SK-N-SH treated with all-trans-retinoic acid at 6 μM for 48 hours (cell line): ENCODE measurements at regions not wholly inside any gene's neighbourhood (a gene's known extent, or its start where the extent isn't known, plus 50 kb on each side); places are given as distances from the start of the nearest gene placed in this dataset.
"Not testable (repeated sequence)": the region's sequence is repeated elsewhere in the genome, so short reads cannot be mapped to it uniquely, and the experiment has no call there.

ENCODE experiments used
- ATAC-seq: fragments of 200-7000 bp; cut with Tn5 transposase; 3 replicates; pipeline ENCODE4 v1.9.1; 2020; ENCODE audit warnings: mild to moderate bottlenecking, moderate library complexity
- ARNTL ChIP-seq: fragments of 450-650 bp; formaldehyde crosslinking; IDR thresholded peaks from 2 replicates; pipeline ENCODE4 v1.5.0; 2020; ENCODE audit warnings: low read depth, mild to moderate bottlenecking, moderate library complexity, borderline replicate concordance
- BACH2 ChIP-seq: fragments of 250-450 bp; sonication (Bioruptor Pico); IDR thresholded peaks from 2 replicates; pipeline ENCODE4 v1.9.0; 2021; ENCODE audit warnings: mild to moderate bottlenecking, borderline replicate concordance
- ESRRG ChIP-seq: fragments of 250-450 bp; sonication (Bioruptor Pico); IDR thresholded peaks from 2 replicates; pipeline ENCODE4 v1.6.1; 2021; ENCODE audit warnings: mild to moderate bottlenecking
- GLIS3 ChIP-seq: fragments of 250-450 bp; sonication (Bioruptor Pico); IDR thresholded peaks from 2 replicates; pipeline ENCODE4 v1.5.0; 2020; ENCODE audit warnings: mild to moderate bottlenecking, moderate library complexity
- ISL1 ChIP-seq: fragments of 250-450 bp; sonication (Bioruptor Pico); IDR thresholded peaks from 2 replicates; pipeline ENCODE4 v2.1.2; 2022; ENCODE audit warnings: mild to moderate bottlenecking, moderate library complexity
- OSR1 ChIP-seq: fragments of 250-450 bp; sonication (Bioruptor Pico); IDR thresholded peaks from 2 replicates; pipeline ENCODE4 v1.8.0; 2022; ENCODE audit warnings: moderate library complexity, mild to moderate bottlenecking, inconsistent platforms
- PPARA ChIP-seq: fragments of 250-450 bp; sonication (Bioruptor Pico); IDR thresholded peaks from 2 replicates; pipeline ENCODE4 v1.5.0; 2020; ENCODE audit warnings: mild to moderate bottlenecking, borderline replicate concordance
- RARB ChIP-seq: fragments of 250-450 bp; sonication (Bioruptor Pico); IDR thresholded peaks from 2 replicates; pipeline ENCODE4 v1.8.0; 2021; ENCODE audit warnings: mild to moderate bottlenecking, moderate library complexity
- TCF4 ChIP-seq: fragments of 250-450 bp; sonication (Bioruptor Pico); IDR thresholded peaks from 2 replicates; pipeline ENCODE4 v1.8.0; 2021; ENCODE audit warnings: mild to moderate bottlenecking, moderate library complexity, borderline replicate concordance
- TOX ChIP-seq: fragments of 250-450 bp; sonication (Bioruptor Pico); IDR thresholded peaks from 2 replicates; pipeline ENCODE4 v1.8.0; 2021; ENCODE audit warnings: mild to moderate bottlenecking, moderate library complexity, borderline replicate concordance
- ZC3H10 ChIP-seq: fragments of 250-450 bp; sonication (Bioruptor Pico); IDR thresholded peaks from 2 replicates; pipeline ENCODE4 v1.5.1; 2021; ENCODE audit warnings: mild to moderate bottlenecking, moderate library complexity
- ZFP3 ChIP-seq: fragments of 250-450 bp; sonication (Bioruptor Pico); IDR thresholded peaks from 2 replicates; pipeline ENCODE4 v1.5.0; 2020; ENCODE audit warnings: mild to moderate bottlenecking, moderate library complexity
- ZFP30 ChIP-seq: fragments of 450-650 bp; formaldehyde crosslinking; IDR thresholded peaks from 2 replicates; pipeline ENCODE4 v1.5.0; 2022; ENCODE audit warnings: mild to moderate bottlenecking, moderate library complexity
- ZNF565 ChIP-seq: fragments of 450-650 bp; formaldehyde crosslinking; conservative IDR thresholded peaks from 2 replicates; pipeline ENCODE4 v1.5.0; 2020; ENCODE audit warnings: low read depth, mild to moderate bottlenecking, moderate library complexity
- ZNF70 ChIP-seq: fragments of 450-650 bp; formaldehyde crosslinking; IDR thresholded peaks from 2 replicates; pipeline ENCODE4 v1.5.0; 2020; ENCODE audit warnings: mild to moderate bottlenecking, moderate library complexity
- ZNF8 ChIP-seq: fragments of 450-650 bp; formaldehyde crosslinking; IDR thresholded peaks from 2 replicates; pipeline ENCODE4 v1.5.0; 2020; ENCODE audit warnings: mild to moderate bottlenecking, moderate library complexity
- TF ChIP-seq, protein P1 (sequence below): fragments of 250-450 bp; sonication (Bioruptor Pico); IDR thresholded peaks from 2 replicates; pipeline ENCODE4 v1.5.1; 2020; ENCODE audit warnings: low read depth, mild to moderate bottlenecking, moderate library complexity
- TF ChIP-seq, protein P2 (sequence below): fragments of 250-450 bp; sonication (Bioruptor Pico); IDR thresholded peaks from 2 replicates; pipeline ENCODE4 v1.8.0; 2020; ENCODE audit warnings: mild to moderate bottlenecking, moderate library complexity, borderline replicate concordance
- TF ChIP-seq, protein P3 (sequence below): fragments of 250-450 bp; sonication (Bioruptor Pico); IDR thresholded peaks from 2 replicates; pipeline ENCODE4 v1.8.0; 2021; ENCODE audit warnings: low read depth, mild to moderate bottlenecking, moderate library complexity, borderline replicate concordance
- TF ChIP-seq, protein P4 (sequence below): fragments of 250-450 bp; sonication (Bioruptor Pico); IDR thresholded peaks from 2 replicates; pipeline ENCODE4 v1.5.1; 2021; ENCODE audit warnings: mild to moderate bottlenecking, moderate library complexity

DNA sequence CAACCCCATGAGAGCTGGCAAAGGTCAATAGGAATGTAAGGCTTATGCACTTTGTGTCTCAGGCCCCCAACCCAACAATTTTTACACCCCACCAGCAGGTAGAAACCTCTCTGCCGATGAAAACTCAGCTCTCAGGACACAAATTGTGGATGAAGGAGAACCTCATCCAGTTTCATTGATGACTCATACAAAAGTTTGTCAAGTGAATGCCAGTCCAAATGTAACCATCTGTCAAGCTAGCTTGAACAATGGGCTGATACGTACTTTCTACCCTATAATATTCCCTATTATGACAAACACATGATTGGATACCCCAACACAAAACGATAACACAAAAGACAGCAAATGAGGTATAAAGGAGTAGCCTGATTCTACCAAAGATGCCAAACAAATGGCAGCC is 321.2 kb upstream of the TMEFF2 start:
- TF ChIP-seq GLIS3 (CRISPR knock-in tag), result no peak
- TF ChIP-seq, protein P1, sequence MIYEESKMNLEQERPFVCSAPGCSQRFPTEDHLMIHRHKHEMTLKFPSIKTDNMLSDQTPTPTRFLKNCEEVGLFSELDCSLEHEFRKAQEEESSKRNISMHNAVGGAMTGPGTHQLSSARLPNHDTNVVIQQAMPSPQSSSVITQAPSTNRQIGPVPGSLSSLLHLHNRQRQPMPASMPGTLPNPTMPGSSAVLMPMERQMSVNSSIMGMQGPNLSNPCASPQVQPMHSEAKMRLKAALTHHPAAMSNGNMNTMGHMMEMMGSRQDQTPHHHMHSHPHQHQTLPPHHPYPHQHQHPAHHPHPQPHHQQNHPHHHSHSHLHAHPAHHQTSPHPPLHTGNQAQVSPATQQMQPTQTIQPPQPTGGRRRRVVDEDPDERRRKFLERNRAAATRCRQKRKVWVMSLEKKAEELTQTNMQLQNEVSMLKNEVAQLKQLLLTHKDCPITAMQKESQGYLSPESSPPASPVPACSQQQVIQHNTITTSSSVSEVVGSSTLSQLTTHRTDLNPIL, result no peak
- TF ChIP-seq, all 23 proteins: peak for 0
- no peak for ATAC-seq

DNA sequence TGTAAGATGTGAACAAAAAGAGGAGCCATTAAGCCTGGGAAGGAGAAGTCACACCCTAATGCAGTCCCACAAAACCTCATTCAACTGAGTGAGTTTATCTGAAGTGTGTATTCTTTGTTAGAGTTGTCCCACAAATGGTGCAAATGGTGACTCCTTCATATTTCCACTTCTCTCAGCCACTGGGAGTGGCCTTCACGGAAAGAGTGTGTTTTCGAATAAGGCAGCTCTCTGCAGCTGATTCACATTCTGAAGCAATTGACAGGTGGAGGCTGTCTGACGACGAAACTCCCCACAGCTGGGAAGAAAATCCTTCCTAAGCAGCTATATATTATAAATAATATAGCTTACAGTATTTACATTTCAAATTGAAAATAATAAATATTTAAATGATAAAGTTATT is 318.8 kb upstream of the TMEFF2 start:
- TF ChIP-seq ZNF8 (CRISPR knock-in tag) (no peak), RARB (CRISPR knock-in tag) (no peak), ZFP30 (no peak), BACH2 (CRISPR knock-in tag) (no peak), ESRRG (no peak), ZC3H10 (CRISPR knock-in tag) (no peak), ZNF70 (CRISPR knock-in tag) (no peak), GLIS3 (CRISPR knock-in tag) (no peak), ZFP3 (no peak), ISL1 (CRISPR knock-in tag) (no peak), PPARA (CRISPR knock-in tag) (no peak), TCF4 (CRISPR knock-in tag) (no peak), ARNTL (CRISPR knock-in tag) (no peak), ZNF565 (CRISPR knock-in tag) (no peak), OSR1 (CRISPR knock-in tag) (no peak)
- TF ChIP-seq, protein P2, sequence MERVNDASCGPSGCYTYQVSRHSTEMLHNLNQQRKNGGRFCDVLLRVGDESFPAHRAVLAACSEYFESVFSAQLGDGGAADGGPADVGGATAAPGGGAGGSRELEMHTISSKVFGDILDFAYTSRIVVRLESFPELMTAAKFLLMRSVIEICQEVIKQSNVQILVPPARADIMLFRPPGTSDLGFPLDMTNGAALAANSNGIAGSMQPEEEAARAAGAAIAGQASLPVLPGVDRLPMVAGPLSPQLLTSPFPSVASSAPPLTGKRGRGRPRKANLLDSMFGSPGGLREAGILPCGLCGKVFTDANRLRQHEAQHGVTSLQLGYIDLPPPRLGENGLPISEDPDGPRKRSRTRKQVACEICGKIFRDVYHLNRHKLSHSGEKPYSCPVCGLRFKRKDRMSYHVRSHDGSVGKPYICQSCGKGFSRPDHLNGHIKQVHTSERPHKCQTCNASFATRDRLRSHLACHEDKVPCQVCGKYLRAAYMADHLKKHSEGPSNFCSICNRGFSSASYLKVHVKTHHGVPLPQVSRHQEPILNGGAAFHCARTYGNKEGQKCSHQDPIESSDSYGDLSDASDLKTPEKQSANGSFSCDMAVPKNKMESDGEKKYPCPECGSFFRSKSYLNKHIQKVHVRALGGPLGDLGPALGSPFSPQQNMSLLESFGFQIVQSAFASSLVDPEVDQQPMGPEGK (CRISPR knock-in tag), result no peak
- TF ChIP-seq, protein P3, sequence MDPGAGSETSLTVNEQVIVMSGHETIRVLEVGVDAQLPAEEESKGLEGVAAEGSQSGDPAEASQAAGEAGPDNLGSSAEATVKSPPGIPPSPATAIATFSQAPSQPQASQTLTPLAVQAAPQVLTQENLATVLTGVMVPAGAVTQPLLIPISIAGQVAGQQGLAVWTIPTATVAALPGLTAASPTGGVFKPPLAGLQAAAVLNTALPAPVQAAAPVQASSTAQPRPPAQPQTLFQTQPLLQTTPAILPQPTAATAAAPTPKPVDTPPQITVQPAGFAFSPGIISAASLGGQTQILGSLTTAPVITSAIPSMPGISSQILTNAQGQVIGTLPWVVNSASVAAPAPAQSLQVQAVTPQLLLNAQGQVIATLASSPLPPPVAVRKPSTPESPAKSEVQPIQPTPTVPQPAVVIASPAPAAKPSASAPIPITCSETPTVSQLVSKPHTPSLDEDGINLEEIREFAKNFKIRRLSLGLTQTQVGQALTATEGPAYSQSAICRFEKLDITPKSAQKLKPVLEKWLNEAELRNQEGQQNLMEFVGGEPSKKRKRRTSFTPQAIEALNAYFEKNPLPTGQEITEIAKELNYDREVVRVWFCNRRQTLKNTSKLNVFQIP (CRISPR knock-in tag), result no peak
- TF ChIP-seq, protein P1, result no peak
- no peak for ATAC-seq

DNA sequence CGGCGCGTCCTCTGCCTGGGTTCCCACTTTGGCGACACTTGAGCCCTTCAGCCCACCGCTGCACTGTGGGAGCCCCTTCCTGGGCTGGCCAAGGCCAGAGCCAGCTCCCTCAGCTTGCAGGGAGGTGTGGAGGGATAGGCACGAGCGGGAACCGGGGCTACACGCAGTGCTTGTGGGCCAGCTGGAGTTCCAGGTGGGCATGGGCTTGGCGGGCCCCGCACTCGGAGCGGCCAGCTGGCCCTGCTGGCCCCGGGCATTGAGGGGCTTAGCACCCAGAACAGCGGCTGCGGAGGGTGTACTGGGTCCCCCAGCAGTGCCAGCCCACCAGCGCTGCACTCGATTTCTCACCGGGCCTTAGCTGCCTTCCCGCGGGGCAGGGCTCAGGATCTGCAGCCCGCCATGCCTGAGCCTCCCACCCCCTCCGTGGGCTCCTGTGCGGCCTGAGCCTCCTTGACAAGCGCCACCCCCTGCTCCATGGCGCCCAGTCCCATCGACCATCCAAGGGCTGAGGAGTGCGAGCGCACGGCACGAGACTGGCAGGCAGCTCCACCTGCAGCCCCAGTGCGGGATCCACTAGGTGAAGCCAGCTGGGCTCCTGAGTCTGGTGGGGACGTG is 313.2 kb upstream of the TMEFF2 start:
- ATAC-seq, result not testable (repeated sequence)

DNA sequence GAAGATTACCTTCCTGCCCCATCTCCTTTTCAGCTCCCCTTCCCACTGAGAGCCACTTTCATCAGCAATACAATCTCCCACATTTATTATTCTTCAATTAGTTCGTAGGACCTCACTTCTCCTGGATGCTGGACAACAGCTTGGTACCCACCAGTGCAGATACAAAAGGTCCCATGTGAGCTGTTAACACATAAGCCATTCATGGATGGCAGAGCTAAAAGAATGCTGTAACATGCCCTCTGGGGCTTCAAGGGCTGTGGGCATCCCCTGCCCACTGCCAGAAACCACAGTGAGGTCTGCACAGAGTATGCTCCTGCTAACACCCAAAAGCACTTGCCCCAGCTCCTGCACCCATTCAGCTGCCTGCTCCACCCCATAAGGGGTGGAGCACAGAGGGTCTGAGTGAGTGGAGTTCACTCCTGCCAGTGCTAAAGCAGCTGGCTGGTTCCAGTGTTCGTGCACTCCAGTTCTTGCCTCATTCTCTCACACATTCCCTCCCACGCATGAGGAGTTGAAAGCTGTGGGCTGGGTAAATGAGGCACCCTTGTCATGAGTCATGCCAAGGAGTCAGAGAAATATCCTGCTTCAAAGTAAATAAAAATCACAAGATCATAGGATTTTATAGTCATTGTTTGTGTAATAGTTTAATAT is 305.9 kb upstream of the TMEFF2 start:
- ATAC-seq, result no peak; the same call in 2 of the 3 replicates
- no peak for TF ChIP-seq ZFP3
- no peak for TF ChIP-seq RARB (CRISPR knock-in tag)
- no peak for TF ChIP-seq PPARA (CRISPR knock-in tag)
- no peak for TF ChIP-seq ZNF565 (CRISPR knock-in tag)
- TF ChIP-seq ESRRG, result no peak
- TF ChIP-seq, all 23 proteins: peak for 0

DNA sequence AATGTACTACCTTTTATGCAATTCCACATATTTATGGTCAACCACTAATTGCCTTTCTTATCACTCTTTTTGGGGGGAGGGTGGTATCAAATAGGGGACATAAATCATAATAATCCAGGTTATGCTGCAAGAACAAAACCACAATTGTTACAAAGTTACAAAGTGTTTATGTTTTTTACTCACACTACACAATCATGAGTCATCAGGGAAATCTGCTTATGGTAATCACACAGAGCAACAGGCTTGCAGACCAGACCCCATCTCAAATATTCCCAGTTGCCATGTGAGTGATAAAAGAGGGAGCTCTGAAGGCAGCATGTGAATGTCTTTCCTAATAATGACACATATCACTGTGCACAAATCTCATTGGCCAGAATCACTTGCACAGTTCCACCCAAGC is 304.7 kb upstream of the TMEFF2 start:
- ATAC-seq, result no peak
- TF ChIP-seq, protein P3 (CRISPR knock-in tag), result no peak
- TF ChIP-seq ARNTL (CRISPR knock-in tag) (no peak), TCF4 (CRISPR knock-in tag) (no peak), BACH2 (CRISPR knock-in tag) (no peak), ISL1 (CRISPR knock-in tag) (no peak), ZFP30 (no peak), TOX (CRISPR knock-in tag) (no peak), GLIS3 (CRISPR knock-in tag) (no peak)
- TF ChIP-seq, protein P4, sequence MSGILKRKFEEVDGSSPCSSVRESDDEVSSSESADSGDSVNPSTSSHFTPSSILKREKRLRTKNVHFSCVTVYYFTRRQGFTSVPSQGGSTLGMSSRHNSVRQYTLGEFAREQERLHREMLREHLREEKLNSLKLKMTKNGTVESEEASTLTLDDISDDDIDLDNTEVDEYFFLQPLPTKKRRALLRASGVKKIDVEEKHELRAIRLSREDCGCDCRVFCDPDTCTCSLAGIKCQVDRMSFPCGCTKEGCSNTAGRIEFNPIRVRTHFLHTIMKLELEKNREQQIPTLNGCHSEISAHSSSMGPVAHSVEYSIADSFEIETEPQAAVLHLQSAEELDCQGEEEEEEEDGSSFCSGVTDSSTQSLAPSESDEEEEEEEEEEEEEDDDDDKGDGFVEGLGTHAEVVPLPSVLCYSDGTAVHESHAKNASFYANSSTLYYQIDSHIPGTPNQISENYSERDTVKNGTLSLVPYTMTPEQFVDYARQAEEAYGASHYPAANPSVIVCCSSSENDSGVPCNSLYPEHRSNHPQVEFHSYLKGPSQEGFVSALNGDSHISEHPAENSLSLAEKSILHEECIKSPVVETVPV, result no peak
- TF ChIP-seq, protein P1, result no peak
